ENCODE measurements at regions not wholly inside any gene's neighbourhood (a gene's known extent, or its start where the extent isn't known, plus 50 kb on each side); places are given as distances from the start of the nearest gene placed in this dataset.

- Histone ChIP-seq H3K27ac (ENCODE audit: insufficient read depth in 1 of 2, low read depth in 1 of 2, low read length in 2 of 2, poor library complexity in 1 of 2, severe bottlenecking in 2 of 2) (no peak overlapping the region), H3K4me3 (ENCODE audit: control insufficient read depth in 1 of 7, extremely low read depth in 1 of 7, insufficient read depth in 4 of 7, low read depth in 2 of 7, low read length in 6 of 7) (no peak overlapping the region), H3K9me3 (ENCODE audit: control extremely low read depth in 1 of 5, control insufficient read depth in 4 of 5, insufficient read depth in 2 of 5, low read depth in 1 of 5, low read length in 4 of 5) (no peaks in the 10 kb centered on the region), H3K4me1 (ENCODE audit: control extremely low read depth in 1 of 4, control insufficient read depth in 4 of 4, insufficient read depth in 4 of 4, low read length in 3 of 4) (no peaks in the 10 kb centered on the region), H3K36me3 (ENCODE audit: control insufficient read depth in 4 of 4, insufficient read depth in 4 of 4, low read length in 3 of 4) (no peaks in the 10 kb centered on the region), H3K27me3 (replicated peaks in 2 of 5; ENCODE audit: control insufficient read depth in 4 of 5, insufficient read depth in 5 of 5, low read length in 4 of 5) (no peaks in the 10 kb centered on the region)
- WGBS (ENCODE audit: insufficient coverage): no CpG with 5 or more reads among the region's 2 CpGs
- ChIA-PET POLR2A (no interaction called here), CTCF (no interaction called here)
- no peak for DNase-seq
Measured at GRCh38 chr5:109256486-109256885, 153.3 kb downstream of the PJA2 start.

GRCh38 chr5:109254511-109254910, 155.3 kb downstream of the PJA2 start:
- Histone ChIP-seq H3K27ac (ENCODE audit: insufficient read depth in 1 of 2, low read depth in 1 of 2, low read length in 2 of 2, poor library complexity in 1 of 2, severe bottlenecking in 2 of 2) (no peak overlapping the region), H3K4me1 (ENCODE audit: control extremely low read depth in 1 of 4, control insufficient read depth in 4 of 4, insufficient read depth in 4 of 4, low read length in 3 of 4) (no peaks in the 10 kb centered on the region), H3K9me3 (ENCODE audit: control extremely low read depth in 1 of 5, control insufficient read depth in 4 of 5, insufficient read depth in 2 of 5, low read depth in 1 of 5, low read length in 4 of 5) (no peaks in the 10 kb centered on the region), H3K4me3 (ENCODE audit: control insufficient read depth in 1 of 7, extremely low read depth in 1 of 7, insufficient read depth in 4 of 7, low read depth in 2 of 7, low read length in 6 of 7) (no peak overlapping the region), H3K36me3 (ENCODE audit: control insufficient read depth in 4 of 4, insufficient read depth in 4 of 4, low read length in 3 of 4) (no peaks in the 10 kb centered on the region), H3K27me3 (replicated peaks in 2 of 5; ENCODE audit: control insufficient read depth in 4 of 5, insufficient read depth in 5 of 5, low read length in 4 of 5) (no peaks in the 10 kb centered on the region)
- ChIA-PET POLR2A (no interaction called here), CTCF (no interaction called here)
- DNase-seq: no peak
- 71% methylated on average over 1 of the region's 1 CpG for WGBS (ENCODE audit: insufficient coverage)

GRCh38 chr5:109253262-109253661, 156.5 kb downstream of the PJA2 start:
- peaks cover 0 to 7% (median 3%) of the 10 kb centered on the region in 4 experiments for H3K4me1 ChIP-seq (ENCODE audit: control extremely low read depth in 1 of 4, control insufficient read depth in 4 of 4, insufficient read depth in 4 of 4, low read length in 3 of 4)
- ChIA-PET POLR2A (no interaction called here), CTCF (no interaction called here)
- no peaks in the 10 kb centered on the region for H3K9me3 ChIP-seq (ENCODE audit: control extremely low read depth in 1 of 5, control insufficient read depth in 4 of 5, insufficient read depth in 2 of 5, low read depth in 1 of 5, low read length in 4 of 5)
- no peak overlapping the region for H3K4me3 ChIP-seq (ENCODE audit: control insufficient read depth in 1 of 7, extremely low read depth in 1 of 7, insufficient read depth in 4 of 7, low read depth in 2 of 7, low read length in 6 of 7)
- 86% methylated on average over 4 of the region's 5 CpGs for WGBS (ENCODE audit: insufficient coverage)
- no peak overlapping the region for H3K27ac ChIP-seq (ENCODE audit: insufficient read depth in 1 of 2, low read depth in 1 of 2, low read length in 2 of 2, poor library complexity in 1 of 2, severe bottlenecking in 2 of 2)
- DNase-seq: no peak
- no peaks in the 10 kb centered on the region for H3K27me3 ChIP-seq (replicated peaks in 2 of 5; ENCODE audit: control insufficient read depth in 4 of 5, insufficient read depth in 5 of 5, low read length in 4 of 5)
- H3K36me3 ChIP-seq (ENCODE audit: control insufficient read depth in 4 of 4, insufficient read depth in 4 of 4, low read length in 3 of 4): no peaks in the 10 kb centered on the region

- no peaks in the 10 kb centered on the region for H3K36me3 ChIP-seq (ENCODE audit: control insufficient read depth in 4 of 4, insufficient read depth in 4 of 4, low read length in 3 of 4)
- no peaks in the 10 kb centered on the region for H3K9me3 ChIP-seq (ENCODE audit: control extremely low read depth in 1 of 5, control insufficient read depth in 4 of 5, insufficient read depth in 2 of 5, low read depth in 1 of 5, low read length in 4 of 5)
- CTCF ChIA-PET: no interaction called here
- POLR2A ChIA-PET: no interaction called here
- WGBS (ENCODE audit: insufficient coverage): 100% methylated on average over 1 of the region's 3 CpGs
- no peak overlapping the region for H3K27ac ChIP-seq (ENCODE audit: insufficient read depth in 1 of 2, low read depth in 1 of 2, low read length in 2 of 2, poor library complexity in 1 of 2, severe bottlenecking in 2 of 2)
- peaks cover 0 to 12% (median 9%) of the 10 kb centered on the region in 4 experiments for H3K4me1 ChIP-seq (ENCODE audit: control extremely low read depth in 1 of 4, control insufficient read depth in 4 of 4, insufficient read depth in 4 of 4, low read length in 3 of 4)
- H3K4me3 ChIP-seq (ENCODE audit: control insufficient read depth in 1 of 7, extremely low read depth in 1 of 7, insufficient read depth in 4 of 7, low read depth in 2 of 7, low read length in 6 of 7): no peak overlapping the region
- no peaks in the 10 kb centered on the region for H3K27me3 ChIP-seq (replicated peaks in 2 of 5; ENCODE audit: control insufficient read depth in 4 of 5, insufficient read depth in 5 of 5, low read length in 4 of 5)
- no peak for DNase-seq
Measured at GRCh38 chr5:109252731-109253130, 157.0 kb downstream of the PJA2 start.

- DNase-seq: no peak
- ChIA-PET CTCF (no interaction called here), POLR2A (no interaction called here)
- H3K27me3 ChIP-seq (replicated peaks in 2 of 5; ENCODE audit: control insufficient read depth in 4 of 5, insufficient read depth in 5 of 5, low read length in 4 of 5): no peaks in the 10 kb centered on the region
- H3K27ac ChIP-seq (ENCODE audit: insufficient read depth in 1 of 2, low read depth in 1 of 2, low read length in 2 of 2, poor library complexity in 1 of 2, severe bottlenecking in 2 of 2): no peak overlapping the region
- 94% methylated on average over 22 of the region's 24 CpGs for WGBS (ENCODE audit: insufficient coverage)
- H3K4me3 ChIP-seq (ENCODE audit: control insufficient read depth in 1 of 7, extremely low read depth in 1 of 7, insufficient read depth in 4 of 7, low read depth in 2 of 7, low read length in 6 of 7): no peak overlapping the region
- H3K4me1 ChIP-seq (ENCODE audit: control extremely low read depth in 1 of 4, control insufficient read depth in 4 of 4, insufficient read depth in 4 of 4, low read length in 3 of 4): peaks cover 0 to 15% (median 10%) of the 10 kb centered on the region in 4 experiments
- H3K9me3 ChIP-seq (ENCODE audit: control extremely low read depth in 1 of 5, control insufficient read depth in 4 of 5, insufficient read depth in 2 of 5, low read depth in 1 of 5, low read length in 4 of 5): peaks cover 0 to 6% (median 3%) of the 10 kb centered on the region in 5 experiments
- H3K36me3 ChIP-seq (ENCODE audit: control insufficient read depth in 4 of 4, insufficient read depth in 4 of 4, low read length in 3 of 4): no peaks in the 10 kb centered on the region
Measured at GRCh38 chr5:109250533-109251329, 159.0 kb downstream of the PJA2 start.

- no peak overlapping the region for H3K4me3 ChIP-seq (ENCODE audit: control insufficient read depth in 1 of 7, extremely low read depth in 1 of 7, insufficient read depth in 4 of 7, low read depth in 2 of 7, low read length in 6 of 7)
- POLR2A ChIA-PET: no interaction called here
- WGBS (ENCODE audit: insufficient coverage): 100% methylated on average over 3 of the region's 4 CpGs
- H3K27ac ChIP-seq (ENCODE audit: insufficient read depth in 1 of 2, low read depth in 1 of 2, low read length in 2 of 2, poor library complexity in 1 of 2, severe bottlenecking in 2 of 2): no peak overlapping the region
- no peak for DNase-seq
- H3K27me3 ChIP-seq (replicated peaks in 2 of 5; ENCODE audit: control insufficient read depth in 4 of 5, insufficient read depth in 5 of 5, low read length in 4 of 5): no peaks in the 10 kb centered on the region
- CTCF ChIA-PET: no interaction called here
- H3K4me1 ChIP-seq (ENCODE audit: control extremely low read depth in 1 of 4, control insufficient read depth in 4 of 4, insufficient read depth in 4 of 4, low read length in 3 of 4): peaks cover 0 to 15% (median 10%) of the 10 kb centered on the region in 4 experiments
- H3K9me3 ChIP-seq (ENCODE audit: control extremely low read depth in 1 of 5, control insufficient read depth in 4 of 5, insufficient read depth in 2 of 5, low read depth in 1 of 5, low read length in 4 of 5): peaks cover 0 to 6% (median 3%) of the 10 kb centered on the region in 5 experiments
- no peaks in the 10 kb centered on the region for H3K36me3 ChIP-seq (ENCODE audit: control insufficient read depth in 4 of 4, insufficient read depth in 4 of 4, low read length in 3 of 4)
Measured at GRCh38 chr5:109250080-109250479, 159.7 kb downstream of the PJA2 start.

- Histone ChIP-seq H3K4me1 (ENCODE audit: control extremely low read depth in 1 of 4, control insufficient read depth in 4 of 4, insufficient read depth in 4 of 4, low read length in 3 of 4) (peaks cover 0 to 15% (median 10%) of the 10 kb centered on the region in 4 experiments), H3K9me3 (ENCODE audit: control extremely low read depth in 1 of 5, control insufficient read depth in 4 of 5, insufficient read depth in 2 of 5, low read depth in 1 of 5, low read length in 4 of 5) (peaks cover 0 to 6% (median 3%) of the 10 kb centered on the region in 5 experiments), H3K27ac (ENCODE audit: insufficient read depth in 1 of 2, low read depth in 1 of 2, low read length in 2 of 2, poor library complexity in 1 of 2, severe bottlenecking in 2 of 2) (no peak overlapping the region), H3K36me3 (ENCODE audit: control insufficient read depth in 4 of 4, insufficient read depth in 4 of 4, low read length in 3 of 4) (no peaks in the 10 kb centered on the region), H3K4me3 (ENCODE audit: control insufficient read depth in 1 of 7, extremely low read depth in 1 of 7, insufficient read depth in 4 of 7, low read depth in 2 of 7, low read length in 6 of 7) (no peak overlapping the region), H3K27me3 (replicated peaks in 2 of 5; ENCODE audit: control insufficient read depth in 4 of 5, insufficient read depth in 5 of 5, low read length in 4 of 5) (no peaks in the 10 kb centered on the region)
- ChIA-PET CTCF (no interaction called here), POLR2A (no interaction called here)
- no peak for DNase-seq
- no CpG with 5 or more reads among the region's 1 CpG for WGBS (ENCODE audit: insufficient coverage)
Measured at GRCh38 chr5:109249126-109249525, 160.6 kb downstream of the PJA2 start.
